Upper lobe of left lung (tissue), 4 donors: ENCODE measurements at regions not wholly inside any gene's neighbourhood (a gene's known extent, or its start where the extent isn't known, plus 50 kb on each side); places are given as distances from the start of the nearest gene placed in this dataset.

Source experiments
- EP300 ChIP-seq, 4 donors: sonication (generic); formaldehyde crosslinking; IDR thresholded peaks; one replicate each; pipeline ENCODE4 v1.5.1; 2017; ENCODE audit warnings: antibody characterized with exemption in 4 of 4, control low read depth in 2 of 4
- POLR2A ChIP-seq, 4 donors: fragments of 450-650 bp; IDR thresholded peaks; one replicate each; pipeline ENCODE4 v1.5.1; 2016 to 2017; ENCODE audit warnings: antibody characterized with exemption in 4 of 4, mild to moderate bottlenecking in 2 of 4
- POLR2AphosphoS5 ChIP-seq, 2 donors: sonication (generic); formaldehyde crosslinking; IDR thresholded peaks; one replicate each; pipeline ENCODE4 v1.5.1; 2017; ENCODE audit warnings: antibody characterized with exemption in 2 of 2
- TF ChIP-seq, protein P1 (sequence below), 6 experiments: fragments of 450-650 bp in 4 of 6; fragments of 200-600 bp in 2 of 6; sonication (generic) in 2 of 6; IDR thresholded peaks; one replicate each; pipeline ENCODE4 v1.5.1; 2016 to 2019; ENCODE audit warnings: antibody characterized with exemption in 6 of 6

DNA sequence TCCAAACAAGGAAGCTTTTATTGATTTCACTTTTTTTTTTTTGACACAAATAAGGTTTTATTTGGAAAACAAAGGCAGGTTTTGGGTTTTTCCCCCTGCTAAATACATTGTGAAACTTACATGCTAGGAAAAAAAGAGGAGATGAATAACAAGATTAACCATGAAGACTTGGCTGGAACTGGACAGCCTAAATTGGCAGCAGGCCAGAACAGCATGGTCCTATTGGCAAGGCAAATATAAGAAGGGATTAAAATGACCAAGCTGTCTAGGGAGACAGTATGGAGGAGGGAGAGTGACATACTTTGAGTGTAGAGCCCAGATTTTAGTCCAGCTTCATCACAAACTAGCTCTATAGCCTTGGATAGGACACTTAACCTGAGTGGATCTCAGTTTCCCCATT is 63.9 kb upstream of the BBX start:
- TF ChIP-seq, protein P1, sequence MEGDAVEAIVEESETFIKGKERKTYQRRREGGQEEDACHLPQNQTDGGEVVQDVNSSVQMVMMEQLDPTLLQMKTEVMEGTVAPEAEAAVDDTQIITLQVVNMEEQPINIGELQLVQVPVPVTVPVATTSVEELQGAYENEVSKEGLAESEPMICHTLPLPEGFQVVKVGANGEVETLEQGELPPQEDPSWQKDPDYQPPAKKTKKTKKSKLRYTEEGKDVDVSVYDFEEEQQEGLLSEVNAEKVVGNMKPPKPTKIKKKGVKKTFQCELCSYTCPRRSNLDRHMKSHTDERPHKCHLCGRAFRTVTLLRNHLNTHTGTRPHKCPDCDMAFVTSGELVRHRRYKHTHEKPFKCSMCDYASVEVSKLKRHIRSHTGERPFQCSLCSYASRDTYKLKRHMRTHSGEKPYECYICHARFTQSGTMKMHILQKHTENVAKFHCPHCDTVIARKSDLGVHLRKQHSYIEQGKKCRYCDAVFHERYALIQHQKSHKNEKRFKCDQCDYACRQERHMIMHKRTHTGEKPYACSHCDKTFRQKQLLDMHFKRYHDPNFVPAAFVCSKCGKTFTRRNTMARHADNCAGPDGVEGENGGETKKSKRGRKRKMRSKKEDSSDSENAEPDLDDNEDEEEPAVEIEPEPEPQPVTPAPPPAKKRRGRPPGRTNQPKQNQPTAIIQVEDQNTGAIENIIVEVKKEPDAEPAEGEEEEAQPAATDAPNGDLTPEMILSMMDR (IDR thresholded peaks at IDR 0.05) = no peak
- TF ChIP-seq POLR2A (IDR thresholded peaks at IDR 0.05) (no peak), EP300 (IDR thresholded peaks at IDR 0.05) (no peak), POLR2AphosphoS5 (IDR thresholded peaks at IDR 0.05) (no peak)
